ENCODE measurements at regions not wholly inside any gene's neighbourhood (a gene's known extent, or its start where the extent isn't known, plus 50 kb on each side); places are given as distances from the start of the nearest gene placed in this dataset.
A peak's percentile ranks its signal among the peaks of the same experiment; 100 is the strongest.
"Not testable (repeated sequence)": the region's sequence is repeated elsewhere in the genome, so short reads cannot be mapped to it uniquely, and the experiment has no call there.

- FAIRE-seq (peak; percentile 33), DNase-seq (ENCODE audit: extremely low spot score, insufficient read length, low read depth) (no peak)
Observed at GRCh38 chr6:144776031-144776819, 491.1 kb downstream of the UTRN start.

- FAIRE-seq (peak; percentile 59), DNase-seq (ENCODE audit: extremely low spot score, insufficient read length, low read depth) (no peak)
Observed at GRCh38 chr6:144777249-144777648, 492.1 kb downstream of the UTRN start.

DNA sequence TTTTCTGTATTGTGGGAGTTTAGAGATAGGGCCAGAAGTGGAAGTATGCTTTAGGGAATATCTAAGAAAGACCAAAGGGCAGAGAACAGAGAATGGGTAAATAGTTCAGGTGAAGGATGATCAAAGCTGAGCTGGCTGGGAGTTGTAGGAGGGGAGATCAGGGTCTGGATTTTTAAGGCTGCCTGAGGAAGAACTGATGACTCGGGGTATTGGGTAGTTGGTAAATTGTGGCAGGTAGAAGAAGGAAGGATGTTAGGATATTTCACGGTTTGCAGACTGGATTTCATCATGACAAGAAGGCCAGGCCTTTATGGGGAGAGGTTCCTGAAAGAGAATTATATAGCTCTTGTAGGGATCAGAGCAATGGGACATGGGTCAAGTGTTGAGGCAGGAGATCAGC lies 492.9 kb downstream of the UTRN start:
- FAIRE-seq (no peak), DNase-seq (ENCODE audit: extremely low spot score, insufficient read length, low read depth) (no peak)

GRCh38 chr6:144778773-144779492 lies 493.8 kb downstream of the UTRN start:
- FAIRE-seq (peak; percentile 66), DNase-seq (ENCODE audit: extremely low spot score, insufficient read length, low read depth) (no peak)

DNA sequence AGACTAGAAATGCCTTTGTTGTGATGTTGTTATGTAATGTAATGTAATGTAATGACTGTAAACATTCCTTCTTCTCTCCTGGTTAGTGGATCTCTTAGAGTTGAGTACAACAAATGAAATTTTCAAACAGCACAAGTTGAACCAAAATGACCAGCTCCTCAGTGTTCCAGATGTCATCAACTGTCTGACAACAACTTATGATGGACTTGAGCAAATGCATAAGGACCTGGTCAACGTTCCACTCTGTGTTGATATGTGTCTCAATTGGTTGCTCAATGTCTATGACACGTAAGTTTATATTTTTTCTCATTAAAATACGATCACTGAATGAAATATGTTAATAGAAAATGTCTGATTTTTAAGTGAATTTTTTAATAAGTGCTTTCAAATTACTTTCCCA lies 496.7 kb downstream of the UTRN start:
- peak; percentile 47 for FAIRE-seq

GRCh38 chr6:144782634-144783033 lies 497.5 kb downstream of the UTRN start:
- FAIRE-seq, result no peak

More for the DNA sequence above, 496.7 kb downstream of the UTRN start:
- no peak for DNase-seq (ENCODE audit: extremely low spot score, insufficient read length, low read depth)

GRCh38 chr6:144785056-144785455 lies 499.9 kb downstream of the UTRN start:
- no peak for FAIRE-seq
- no peak for DNase-seq (ENCODE audit: extremely low spot score, insufficient read length, low read depth)

More at GRCh38 chr6:144782634-144783033, 497.5 kb downstream of the UTRN start:
- no peak for DNase-seq (ENCODE audit: extremely low spot score, insufficient read length, low read depth)

GRCh38 chr6:144786825-144787224 lies 501.7 kb downstream of the UTRN start:
- peak; percentile 44 for FAIRE-seq
- no peak for DNase-seq (ENCODE audit: extremely low spot score, insufficient read length, low read depth)

- DNase-seq (ENCODE audit: extremely low spot score, insufficient read length, low read depth), result no peak
Observed at GRCh38 chr6:144793744-144794143, 508.6 kb downstream of the UTRN start.

GRCh38 chr6:144795022-144795421 lies 509.9 kb downstream of the UTRN start:
- DNase-seq (ENCODE audit: extremely low spot score, insufficient read length, low read depth); FAIRE-seq: not testable (repeated sequence)

More at GRCh38 chr6:144793744-144794143, 508.6 kb downstream of the UTRN start:
- FAIRE-seq, result no peak

DNA sequence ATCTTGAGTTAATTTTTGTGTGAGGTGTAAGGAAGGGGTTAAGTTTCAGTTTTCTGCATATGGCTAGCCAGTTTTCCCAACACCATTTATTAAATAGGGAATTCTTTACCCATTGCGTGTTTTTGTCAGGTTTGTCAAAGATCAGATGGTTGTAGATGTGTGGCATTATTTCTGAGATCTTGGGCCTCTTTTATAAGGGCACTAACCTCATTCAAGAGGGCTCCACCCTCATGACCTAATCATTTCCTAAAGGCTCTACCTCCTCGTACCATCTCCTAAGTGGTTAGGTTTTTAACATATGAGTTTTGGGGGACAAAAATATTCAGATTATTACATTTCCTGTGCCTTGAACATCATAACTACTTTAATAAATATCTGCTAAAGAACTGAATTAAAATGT lies 510.9 kb downstream of the UTRN start:
- no peak for DNase-seq (ENCODE audit: extremely low spot score, insufficient read length, low read depth)
- FAIRE-seq, result no peak

GRCh38 chr6:144797881-144798589 lies 512.9 kb downstream of the UTRN start:
- FAIRE-seq (no peak), DNase-seq (ENCODE audit: extremely low spot score, insufficient read length, low read depth) (no peak)

DNA sequence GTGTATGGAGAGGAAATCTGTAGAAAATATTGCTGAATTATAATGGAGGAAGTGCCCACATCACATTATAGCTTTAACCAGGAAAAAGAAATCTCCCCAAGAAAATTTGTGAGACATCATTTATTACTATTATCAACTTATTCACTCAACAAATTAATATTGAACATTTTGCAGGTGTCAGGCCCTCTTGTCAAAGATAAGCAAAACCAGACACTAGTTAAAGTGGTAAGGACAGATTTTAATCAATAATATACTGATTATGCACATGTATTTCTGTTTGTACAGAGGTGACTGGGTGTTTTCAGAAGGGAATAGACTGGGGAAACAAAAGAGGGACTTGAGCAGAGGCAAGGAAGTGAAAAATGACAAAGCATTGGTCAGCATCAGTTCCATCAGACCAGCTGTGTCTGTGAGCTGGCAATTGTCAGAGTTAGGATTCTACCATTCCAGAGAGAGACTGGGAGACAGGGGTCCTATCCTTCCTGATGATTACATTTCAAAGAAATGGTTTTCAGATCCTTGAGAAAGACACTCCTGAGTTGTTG lies 519.2 kb downstream of the UTRN start:
- DNase-seq (ENCODE audit: extremely low spot score, insufficient read length, low read depth) (no peak), FAIRE-seq (no peak)

DNA sequence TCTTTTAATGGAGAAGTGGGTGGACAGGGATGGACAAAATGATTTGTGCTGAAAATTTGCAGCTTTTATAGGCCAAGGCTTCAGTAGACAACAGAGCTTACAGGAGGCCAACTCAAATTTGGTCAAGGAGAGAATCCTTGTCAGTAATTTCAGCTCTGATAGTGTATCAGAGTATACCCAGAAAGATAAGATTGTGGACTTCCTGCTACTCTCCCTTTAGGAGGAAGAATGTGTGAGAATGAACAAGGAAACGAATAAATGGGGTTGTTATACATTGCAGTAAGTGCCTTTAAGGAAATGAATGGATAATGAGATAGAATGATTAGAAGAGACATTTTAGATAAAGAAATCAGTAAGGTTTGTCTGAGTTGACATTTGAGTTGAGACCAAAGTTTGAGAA lies 519.9 kb downstream of the UTRN start:
- no peak for FAIRE-seq
- no peak for DNase-seq (ENCODE audit: extremely low spot score, insufficient read length, low read depth)

DNA sequence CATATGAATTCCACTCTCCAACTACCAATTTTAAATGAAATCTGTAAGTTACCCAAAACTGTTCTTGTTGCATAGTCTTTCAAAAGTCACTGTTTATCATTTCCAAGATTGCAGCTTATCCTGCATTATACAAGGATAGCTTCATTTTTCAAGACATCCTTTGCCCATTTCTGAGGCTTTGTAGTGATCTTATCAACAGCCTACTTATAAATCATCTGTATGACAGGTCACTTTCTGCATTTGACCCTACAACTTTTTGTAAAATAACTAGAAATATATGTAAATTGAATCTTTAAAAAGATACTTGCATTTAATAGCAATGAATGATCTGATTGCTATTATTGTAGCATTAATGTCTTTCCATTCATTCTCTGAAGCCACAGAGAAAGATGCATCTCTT lies 521.1 kb downstream of the UTRN start:
- DNase-seq (ENCODE audit: extremely low spot score, insufficient read length, low read depth) (no peak), FAIRE-seq (no peak)

DNA sequence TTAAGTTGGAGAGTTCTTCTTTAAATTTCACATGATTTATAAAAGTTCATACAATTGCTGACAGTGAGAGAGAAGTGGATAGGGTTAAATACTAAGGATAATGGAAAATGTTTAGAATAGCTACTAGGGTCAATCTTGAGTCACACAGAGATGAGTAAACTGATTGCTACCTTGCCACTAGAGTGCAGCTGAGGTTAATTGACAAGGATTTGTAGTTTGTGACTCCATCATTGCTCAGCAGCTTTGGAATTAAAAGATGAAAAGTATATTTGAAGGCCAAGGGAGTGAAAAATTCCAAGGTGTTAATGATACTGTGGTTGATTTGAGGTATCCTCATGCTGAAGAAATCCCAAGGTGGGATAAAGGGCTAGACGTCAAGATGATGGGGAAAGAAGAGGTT lies 524.0 kb downstream of the UTRN start:
- FAIRE-seq (no peak), DNase-seq (ENCODE audit: extremely low spot score, insufficient read length, low read depth) (no peak)

- no peak for FAIRE-seq
- DNase-seq (ENCODE audit: extremely low spot score, insufficient read length, low read depth), result no peak
Observed at GRCh38 chr6:144809969-144810368, 524.8 kb downstream of the UTRN start.

- FAIRE-seq, result no peak
Observed at GRCh38 chr6:144811140-144811539, 526.0 kb downstream of the UTRN start.

GRCh38 chr6:144816936-144817335 lies 531.8 kb downstream of the UTRN start:
- DNase-seq (ENCODE audit: extremely low spot score, insufficient read length, low read depth) (no peak), FAIRE-seq (no peak)

More at GRCh38 chr6:144811140-144811539, 526.0 kb downstream of the UTRN start:
- no peak for DNase-seq (ENCODE audit: extremely low spot score, insufficient read length, low read depth)

- no peak for DNase-seq (ENCODE audit: extremely low spot score, insufficient read length, low read depth)
- no peak for FAIRE-seq
Observed at GRCh38 chr6:144820270-144820669, 535.1 kb downstream of the UTRN start.
